ENCODE measurements at regions not wholly inside any gene's neighbourhood (a gene's known extent, or its start where the extent isn't known, plus 50 kb on each side); places are given as distances from the start of the nearest gene placed in this dataset.

- Mint-ChIP-seq H3K27ac (no peak overlapping the region), H3K9me3 (ENCODE audit: insufficient read depth) (peaks cover 10% of the 10 kb centered on the region), H3K4me3 (no peak overlapping the region), H3K4me1 (no peaks in the 10 kb centered on the region), H3K27me3 (no peaks in the 10 kb centered on the region)
- POLR2A ChIA-PET, result no interaction called here
- DNase-seq (no peak), ATAC-seq (ENCODE audit: low read depth) (no peak)
- TF ChIP-seq CTCF (IDR thresholded peaks at IDR 0.05) (no peak), EZH2 (IDR thresholded peaks at IDR 0.05; ENCODE audit: borderline replicate concordance, insufficient read depth, low read depth, low read length, poor library complexity, severe bottlenecking) (no peak)
- Histone ChIP-seq H3K4me1 (ENCODE audit: control insufficient read depth in 2 of 2, insufficient read depth in 2 of 2, low read length in 2 of 2) (no peaks in the 10 kb centered on the region), H3K4me3 (ENCODE audit: control extremely low read depth in 1 of 5, extremely low read depth in 1 of 5, insufficient read depth in 1 of 5, low read depth in 2 of 5, low read length in 4 of 5) (no peak overlapping the region), H3K27me3 (replicated peaks in 1 of 4; ENCODE audit: control extremely low read depth in 1 of 4, control insufficient read depth in 3 of 4, insufficient read depth in 4 of 4, low read length in 3 of 4) (no peaks in the 10 kb centered on the region), H3K27ac (ENCODE audit: low read length in 2 of 2) (no peak overlapping the region), H3K4me2 (replicated peaks; ENCODE audit: low read depth, low read length, poor library complexity, severe bottlenecking) (no peak overlapping the region), H2AFZ (ENCODE audit: insufficient read depth, low read depth, low read length, poor library complexity, severe bottlenecking) (no peak overlapping the region), H4K20me1 (ENCODE audit: control insufficient read depth, insufficient read depth, low read length, poor library complexity, severe bottlenecking) (no peaks in the 10 kb centered on the region), H3K36me3 (replicated peaks in 1 of 2; ENCODE audit: control extremely low read depth in 1 of 2, control insufficient read depth in 1 of 2, extremely low read depth in 1 of 2, insufficient read depth in 2 of 2, low read length in 1 of 2) (no peaks in the 10 kb centered on the region), H3K9me3 (ENCODE audit: control extremely low read depth in 1 of 3, control insufficient read depth in 2 of 3, insufficient read depth in 1 of 3, low read length in 2 of 3) (no peaks in the 10 kb centered on the region), H3K79me2 (ENCODE audit: control insufficient read depth, insufficient read depth, low read length) (no peaks in the 10 kb centered on the region), H3K9ac (ENCODE audit: low read length) (no peak overlapping the region)
- WGBS (ENCODE audit: insufficient coverage), result no CpG with 5 or more reads among the region's 5 CpGs
- intact Hi-C loops (cut with micrococcal nuclease), result no loop called here
- CTCF ChIA-PET, result no interaction called here
These were observed 165.0 kb upstream of the PARD3B start for GRCh38 chr2:204380141-204380881.

GRCh38 chr2:204386668-204387067, 158.6 kb upstream of the PARD3B start:
- Histone ChIP-seq H3K4me1 (ENCODE audit: control insufficient read depth in 2 of 2, insufficient read depth in 2 of 2, low read length in 2 of 2) (no peaks in the 10 kb centered on the region), H3K27ac (ENCODE audit: low read length in 2 of 2) (no peak overlapping the region), H4K20me1 (ENCODE audit: control insufficient read depth, insufficient read depth, low read length, poor library complexity, severe bottlenecking) (no peaks in the 10 kb centered on the region), H3K9me3 (ENCODE audit: control extremely low read depth in 1 of 3, control insufficient read depth in 2 of 3, insufficient read depth in 1 of 3, low read length in 2 of 3) (no peaks in the 10 kb centered on the region), H3K79me2 (ENCODE audit: control insufficient read depth, insufficient read depth, low read length) (no peaks in the 10 kb centered on the region), H3K27me3 (replicated peaks in 1 of 4; ENCODE audit: control extremely low read depth in 1 of 4, control insufficient read depth in 3 of 4, insufficient read depth in 4 of 4, low read length in 3 of 4) (no peaks in the 10 kb centered on the region), H2AFZ (ENCODE audit: insufficient read depth, low read depth, low read length, poor library complexity, severe bottlenecking) (no peak overlapping the region), H3K4me2 (replicated peaks; ENCODE audit: low read depth, low read length, poor library complexity, severe bottlenecking) (no peak overlapping the region), H3K4me3 (ENCODE audit: control extremely low read depth in 1 of 5, extremely low read depth in 1 of 5, insufficient read depth in 1 of 5, low read depth in 2 of 5, low read length in 4 of 5) (no peak overlapping the region), H3K9ac (ENCODE audit: low read length) (no peak overlapping the region), H3K36me3 (replicated peaks in 1 of 2; ENCODE audit: control extremely low read depth in 1 of 2, control insufficient read depth in 1 of 2, extremely low read depth in 1 of 2, insufficient read depth in 2 of 2, low read length in 1 of 2) (no peaks in the 10 kb centered on the region)
- no peaks in the 10 kb centered on the region for H3K4me1 Mint-ChIP-seq
- H3K4me3 Mint-ChIP-seq, result no peak overlapping the region
- intact Hi-C loops (cut with micrococcal nuclease), result no loop called here
- TF ChIP-seq CTCF (IDR thresholded peaks at IDR 0.05) (no peak), EZH2 (IDR thresholded peaks at IDR 0.05; ENCODE audit: borderline replicate concordance, insufficient read depth, low read depth, low read length, poor library complexity, severe bottlenecking) (no peak)
- DNase-seq (no peak), ATAC-seq (ENCODE audit: low read depth) (no peak)
- H3K27ac Mint-ChIP-seq, result no peak overlapping the region
- ChIA-PET POLR2A (no interaction called here), CTCF (no interaction called here)
- H3K27me3 Mint-ChIP-seq, result peaks cover 3% of the 10 kb centered on the region
- H3K9me3 Mint-ChIP-seq (ENCODE audit: insufficient read depth), result peaks cover 10% of the 10 kb centered on the region
- 94% methylated on average over 2 of the region's 2 CpGs for WGBS (ENCODE audit: insufficient coverage)
